ENCODE measurements at regions not wholly inside any gene's neighbourhood (a gene's known extent, or its start where the extent isn't known, plus 50 kb on each side); places are given as distances from the start of the nearest gene placed in this dataset.

DNA sequence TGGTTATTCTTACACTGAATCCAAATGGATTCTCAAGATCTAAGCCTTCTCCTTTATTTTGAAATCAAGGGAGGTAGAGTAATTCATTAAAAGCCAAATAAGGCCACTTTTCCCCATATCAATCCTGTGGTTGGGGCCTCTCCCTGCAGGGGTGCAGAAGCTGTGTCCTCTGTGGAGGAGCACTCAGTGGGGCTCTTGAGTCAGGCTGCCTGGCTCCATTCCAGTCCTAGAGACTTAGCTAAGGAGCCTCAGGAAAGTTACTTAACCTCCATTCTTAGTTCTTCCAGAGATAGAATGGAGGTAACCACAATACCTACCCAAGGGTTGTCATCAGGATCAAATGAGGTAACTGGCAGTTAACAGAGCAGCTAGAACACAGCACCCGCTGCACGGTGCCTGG lies 564.3 kb downstream of the CMPK2 start:
- no peak for DNase-seq

GRCh38 chr2:6308986-6309385 lies 556.7 kb downstream of the CMPK2 start:
- no peak for DNase-seq

DNA sequence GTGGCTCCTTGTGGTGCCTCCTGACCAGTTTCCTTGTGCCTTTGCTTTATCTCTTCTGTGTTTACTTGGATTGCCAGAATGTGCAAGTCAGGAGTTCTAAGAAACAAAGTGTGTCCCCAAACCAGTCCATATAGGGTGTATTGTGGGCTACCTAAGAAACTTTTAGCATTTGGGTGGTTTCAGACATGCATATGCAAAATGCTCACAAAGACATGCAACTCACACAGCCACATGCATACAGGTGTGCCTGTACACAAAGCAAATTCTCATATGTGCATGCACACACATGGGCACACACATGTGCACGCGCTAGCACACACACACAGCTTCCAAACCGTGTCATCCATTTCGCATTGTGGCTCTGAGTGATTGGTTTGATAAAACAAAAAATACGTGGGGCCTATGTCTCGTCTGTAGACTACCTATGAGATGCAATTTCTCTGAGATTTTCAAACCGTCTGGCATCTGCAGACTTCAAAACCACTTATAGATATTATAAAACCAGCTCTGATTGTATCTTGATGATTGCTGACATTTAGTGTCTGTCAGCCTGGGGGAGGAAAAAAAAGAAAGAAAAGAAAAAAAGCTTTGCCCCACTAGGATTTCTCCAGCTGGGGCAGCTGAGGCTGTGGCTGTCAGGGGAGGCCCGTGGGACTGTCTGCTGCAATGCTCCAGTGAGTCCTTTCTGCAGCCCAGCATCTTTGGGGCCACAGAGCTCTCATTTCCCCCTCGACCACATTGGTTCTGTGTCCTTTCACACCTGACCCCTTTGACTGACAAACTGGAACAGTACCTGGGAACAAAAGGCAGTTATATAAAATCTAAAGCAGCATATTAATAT lies 556.1 kb downstream of the CMPK2 start:
- DNase-seq, result peak; percentile 31

- DNase-seq, result peak; percentile 82
Measured at GRCh38 chr2:6310256-6311215, 555.2 kb downstream of the CMPK2 start.

- no peak for DNase-seq
Measured at GRCh38 chr2:6312367-6312766, 553.3 kb downstream of the CMPK2 start.

GRCh38 chr2:6314218-6314960 lies 551.3 kb downstream of the CMPK2 start:
- no peak for DNase-seq

DNA sequence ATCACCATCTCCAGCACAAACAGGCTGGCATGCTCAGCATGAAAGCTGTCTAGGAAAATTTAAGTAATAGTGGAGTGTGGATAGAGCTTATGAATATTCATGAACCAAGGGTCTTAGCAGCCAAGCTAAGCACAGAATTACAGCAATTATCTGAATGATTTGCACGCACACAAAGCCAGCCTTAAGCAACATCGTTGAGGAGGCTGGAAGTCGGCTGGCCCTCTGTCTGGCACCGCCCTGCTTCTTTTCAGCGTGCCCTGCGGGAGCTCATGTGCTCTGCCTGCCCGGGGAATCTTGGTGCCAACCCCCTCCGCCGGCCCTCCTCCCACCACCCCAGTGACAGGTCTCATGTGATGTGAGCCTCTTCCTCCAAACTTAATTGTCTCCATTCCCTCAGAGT lies 540.1 kb downstream of the CMPK2 start:
- peak; percentile 92 for DNase-seq

DNA sequence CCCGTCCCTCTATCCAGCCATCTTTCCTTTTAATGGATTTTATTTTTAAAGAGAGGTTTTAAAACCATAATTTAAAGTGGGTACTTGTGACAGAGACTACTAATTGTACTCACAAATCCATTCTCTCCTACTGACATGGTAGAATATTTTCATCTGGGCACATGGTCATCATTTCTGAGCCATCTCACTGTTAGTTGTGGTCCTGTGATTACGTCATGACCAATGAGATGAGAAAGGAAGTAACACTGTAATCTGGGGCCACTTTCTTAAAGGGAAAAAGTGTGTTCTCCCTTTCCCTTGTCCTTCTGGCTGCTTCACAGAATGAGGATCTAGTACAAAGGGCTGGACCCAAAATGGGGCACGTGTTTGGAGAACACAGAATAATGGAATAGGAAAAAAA lies 538.7 kb downstream of the CMPK2 start:
- no peak for DNase-seq

DNA sequence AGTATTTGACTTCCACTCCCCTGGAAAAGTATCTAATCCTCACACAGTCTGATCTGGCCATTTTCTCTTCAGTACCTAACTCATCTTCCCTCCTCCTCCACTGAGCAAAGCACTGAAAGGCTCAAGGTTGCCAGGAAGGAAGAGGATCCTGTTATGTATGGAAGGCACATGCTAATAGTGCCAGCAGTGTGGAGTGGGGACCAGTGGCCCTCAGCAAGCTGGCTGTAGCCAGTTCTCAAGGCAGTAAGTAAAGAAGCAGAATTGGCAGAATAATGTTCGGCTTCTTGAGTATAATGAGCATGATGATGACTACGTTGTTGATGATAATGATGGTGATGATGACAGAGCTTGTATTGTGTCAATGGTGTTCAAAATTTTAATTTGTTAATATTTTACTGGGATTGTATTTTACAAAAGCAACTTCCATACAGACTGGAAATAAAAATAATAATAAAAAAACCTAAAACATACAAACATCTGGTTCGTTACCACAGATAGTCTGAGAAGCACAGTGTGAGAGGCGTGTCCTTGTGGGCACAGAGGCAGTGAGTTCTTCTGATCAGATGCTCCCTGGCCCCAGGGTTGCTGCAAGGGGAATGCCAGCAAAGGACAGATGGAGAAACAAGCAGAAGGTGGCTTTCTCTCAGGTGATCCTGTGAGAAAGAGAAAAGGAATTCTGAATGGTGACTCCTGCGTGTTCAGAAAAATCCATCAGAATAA lies 528.8 kb downstream of the CMPK2 start:
- peak; percentile 4 for DNase-seq

DNA sequence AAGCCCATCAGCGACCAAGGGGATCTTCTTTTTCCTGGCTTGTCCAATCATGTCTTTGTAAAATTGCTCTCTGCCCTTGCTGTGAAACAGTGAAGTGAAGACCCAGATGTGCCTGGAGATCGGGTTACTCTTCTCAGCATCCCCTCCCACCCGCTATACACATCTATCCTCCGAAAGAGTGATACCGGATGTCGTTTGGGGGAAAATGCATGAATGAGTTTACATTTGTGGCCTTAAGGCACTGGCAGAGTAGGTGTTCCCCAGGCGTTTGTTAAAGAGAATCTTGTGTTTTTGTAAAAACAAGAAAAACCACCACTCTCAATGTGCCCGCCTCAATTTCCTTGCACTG lies 528.3 kb downstream of the CMPK2 start:
- peak; percentile 63 for DNase-seq

- no peak for DNase-seq
Measured at GRCh38 chr2:6341588-6342129, 524.0 kb downstream of the CMPK2 start.

- DNase-seq, result no peak
Measured at GRCh38 chr2:6342273-6342920, 523.3 kb downstream of the CMPK2 start.

- DNase-seq, result no peak
Measured at GRCh38 chr2:6343076-6343475, 522.6 kb downstream of the CMPK2 start.

GRCh38 chr2:6352247-6352646 lies 513.5 kb downstream of the CMPK2 start:
- DNase-seq, result no peak

GRCh38 chr2:6352906-6353515 lies 512.7 kb downstream of the CMPK2 start:
- DNase-seq, result peak; percentile 56

- DNase-seq, result no peak
Measured at GRCh38 chr2:6353669-6354068, 512.0 kb downstream of the CMPK2 start.

- no peak for DNase-seq
Measured at GRCh38 chr2:6354546-6354945, 511.2 kb downstream of the CMPK2 start.

DNA sequence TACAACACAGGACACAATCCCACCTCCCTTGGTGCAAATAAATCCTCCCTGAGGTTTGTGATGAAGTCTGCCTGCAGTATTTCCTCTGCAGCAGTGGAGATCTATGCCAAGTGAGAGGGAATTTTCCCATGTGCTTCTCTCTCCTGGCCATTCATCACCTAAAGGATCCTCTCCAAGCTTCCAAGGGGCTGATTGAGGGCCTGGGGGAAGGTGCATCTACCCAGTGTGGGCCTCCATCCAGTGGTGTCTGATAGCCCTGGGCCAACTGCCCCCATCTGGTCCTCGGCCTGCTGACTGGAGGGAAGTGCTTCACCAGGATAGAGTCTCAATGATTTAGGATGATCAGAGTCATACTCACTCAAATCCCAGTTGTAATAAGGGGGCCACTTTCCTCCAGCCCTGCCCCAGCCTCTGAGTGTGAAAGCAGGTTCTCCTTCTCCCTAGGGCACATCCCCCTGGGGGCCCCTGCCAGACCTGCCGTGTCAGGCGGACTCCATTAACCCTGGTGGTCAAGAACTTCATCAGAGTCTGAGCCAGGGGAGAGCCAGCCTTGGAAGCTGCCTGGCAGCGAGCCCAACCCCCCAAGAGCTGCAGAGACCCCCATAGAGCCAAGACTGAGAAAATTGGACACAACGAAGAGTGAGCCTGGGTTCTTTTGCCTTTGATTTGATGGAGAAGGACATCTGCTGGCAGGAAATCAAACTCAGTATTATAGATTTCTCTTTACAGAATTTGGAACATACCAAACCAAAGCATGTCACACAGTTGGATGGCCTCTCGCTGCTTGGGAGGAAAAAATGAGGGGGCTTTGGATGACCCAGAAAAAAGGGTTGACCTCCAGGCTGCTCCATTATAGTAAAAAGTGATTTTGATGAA lies 509.6 kb downstream of the CMPK2 start:
- peak; percentile 14 for DNase-seq

DNA sequence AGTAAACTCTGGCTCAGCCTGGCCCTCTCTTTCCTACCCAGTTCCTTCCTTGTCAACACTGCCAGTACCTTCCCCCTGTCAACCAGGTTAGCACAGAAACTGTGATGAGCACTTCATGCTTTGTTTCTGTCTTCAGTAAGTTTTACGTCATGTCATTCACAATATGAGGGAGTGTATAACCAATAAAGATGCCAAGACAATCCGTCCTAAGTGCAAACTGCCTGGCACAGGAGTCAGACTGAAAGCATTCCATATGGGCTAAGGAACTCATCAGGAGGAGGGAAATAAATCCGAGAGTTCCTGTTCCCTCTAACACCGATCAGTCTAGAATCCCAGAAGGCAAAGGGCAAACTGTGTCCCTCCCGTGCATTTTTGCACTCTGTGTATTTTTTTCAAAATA lies 507.2 kb downstream of the CMPK2 start:
- no peak for DNase-seq

DNA sequence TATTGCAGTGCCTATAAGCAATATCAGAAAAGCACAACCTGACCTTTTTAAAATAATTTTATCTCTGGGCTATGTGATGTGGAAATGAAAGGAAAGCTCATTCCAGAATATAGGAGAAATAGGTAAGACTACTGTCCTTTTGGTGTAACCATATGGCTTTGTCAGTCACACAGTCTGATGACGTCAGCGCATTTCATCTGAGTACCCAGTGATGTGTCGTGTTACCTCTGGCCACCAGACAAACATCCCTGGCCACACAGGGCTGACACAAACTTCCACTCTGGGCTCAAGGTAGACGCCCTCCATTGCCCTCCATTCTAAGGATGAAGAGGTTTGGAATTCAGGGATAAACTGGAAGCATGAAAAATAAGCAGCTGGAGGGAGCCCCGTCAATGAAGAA lies 506.7 kb downstream of the CMPK2 start:
- DNase-seq, result no peak

Data from NCI-H69 (cell line).